ENCODE measurements at regions not wholly inside any gene's neighbourhood (a gene's known extent, or its start where the extent isn't known, plus 50 kb on each side); places are given as distances from the start of the nearest gene placed in this dataset.

GRCh38 chrX:139224953-139225665, 305.4 kb upstream of the F9 start:
- TF ChIP-seq CTCF (IDR thresholded peaks at IDR 0.05) (no peak), POLR2A (IDR thresholded peaks at IDR 0.05) (no peak)
